ENCODE measurements at regions not wholly inside any gene's neighbourhood (a gene's known extent, or its start where the extent isn't known, plus 50 kb on each side); places are given as distances from the start of the nearest gene placed in this dataset.

DNA sequence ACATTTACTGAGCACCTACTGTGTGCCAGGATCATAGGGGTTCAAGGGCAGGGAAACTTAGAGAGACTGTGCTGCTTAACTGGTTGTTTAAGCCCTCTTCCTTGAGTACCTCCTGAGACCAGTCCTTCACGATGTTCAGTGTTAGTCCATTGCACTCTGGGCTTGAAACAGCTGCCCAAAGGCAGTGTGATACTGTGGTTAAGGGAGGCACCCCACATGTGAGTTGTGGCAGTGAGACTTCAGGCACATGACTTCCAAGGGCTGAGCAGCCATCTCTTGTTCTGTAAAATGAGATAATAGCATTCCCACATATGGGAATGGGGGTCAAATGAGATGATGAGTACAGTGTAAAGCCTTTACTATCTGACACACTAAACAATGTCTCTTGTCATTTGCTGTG lies 75.1 kb downstream of the LINGO1 start:
- no peak overlapping the region for H3K4me3 ChIP-seq (ENCODE audit: low read depth, low read length)
- TF ChIP-seq, protein P1, sequence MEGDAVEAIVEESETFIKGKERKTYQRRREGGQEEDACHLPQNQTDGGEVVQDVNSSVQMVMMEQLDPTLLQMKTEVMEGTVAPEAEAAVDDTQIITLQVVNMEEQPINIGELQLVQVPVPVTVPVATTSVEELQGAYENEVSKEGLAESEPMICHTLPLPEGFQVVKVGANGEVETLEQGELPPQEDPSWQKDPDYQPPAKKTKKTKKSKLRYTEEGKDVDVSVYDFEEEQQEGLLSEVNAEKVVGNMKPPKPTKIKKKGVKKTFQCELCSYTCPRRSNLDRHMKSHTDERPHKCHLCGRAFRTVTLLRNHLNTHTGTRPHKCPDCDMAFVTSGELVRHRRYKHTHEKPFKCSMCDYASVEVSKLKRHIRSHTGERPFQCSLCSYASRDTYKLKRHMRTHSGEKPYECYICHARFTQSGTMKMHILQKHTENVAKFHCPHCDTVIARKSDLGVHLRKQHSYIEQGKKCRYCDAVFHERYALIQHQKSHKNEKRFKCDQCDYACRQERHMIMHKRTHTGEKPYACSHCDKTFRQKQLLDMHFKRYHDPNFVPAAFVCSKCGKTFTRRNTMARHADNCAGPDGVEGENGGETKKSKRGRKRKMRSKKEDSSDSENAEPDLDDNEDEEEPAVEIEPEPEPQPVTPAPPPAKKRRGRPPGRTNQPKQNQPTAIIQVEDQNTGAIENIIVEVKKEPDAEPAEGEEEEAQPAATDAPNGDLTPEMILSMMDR (IDR thresholded peaks at IDR 0.05; ENCODE audit: low read depth, low read length): no peak

DNA sequence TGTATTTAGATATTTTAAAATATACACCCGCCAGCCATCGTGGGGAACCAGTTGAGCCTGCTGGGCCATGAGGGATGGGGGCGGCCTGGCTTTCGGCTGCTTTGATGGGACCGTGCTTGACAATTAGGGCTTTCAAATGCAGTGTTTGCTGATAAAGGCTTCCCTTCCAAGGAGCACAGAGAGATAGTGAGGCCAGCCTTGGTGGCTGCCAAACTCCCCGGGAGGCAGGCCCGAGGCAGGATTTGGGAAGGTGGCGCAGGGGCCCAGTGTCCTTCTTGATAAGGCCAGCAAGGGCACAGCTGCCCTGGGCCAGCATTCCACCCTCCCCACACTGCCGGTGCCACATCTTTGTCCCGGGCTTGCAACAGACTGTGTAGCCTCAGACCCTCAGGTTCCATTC lies 75.6 kb downstream of the LINGO1 start:
- H3K4me3 ChIP-seq (ENCODE audit: low read depth, low read length): no peak overlapping the region
- TF ChIP-seq, protein P1 (IDR thresholded peaks at IDR 0.05; ENCODE audit: low read depth, low read length): no peak

DNA sequence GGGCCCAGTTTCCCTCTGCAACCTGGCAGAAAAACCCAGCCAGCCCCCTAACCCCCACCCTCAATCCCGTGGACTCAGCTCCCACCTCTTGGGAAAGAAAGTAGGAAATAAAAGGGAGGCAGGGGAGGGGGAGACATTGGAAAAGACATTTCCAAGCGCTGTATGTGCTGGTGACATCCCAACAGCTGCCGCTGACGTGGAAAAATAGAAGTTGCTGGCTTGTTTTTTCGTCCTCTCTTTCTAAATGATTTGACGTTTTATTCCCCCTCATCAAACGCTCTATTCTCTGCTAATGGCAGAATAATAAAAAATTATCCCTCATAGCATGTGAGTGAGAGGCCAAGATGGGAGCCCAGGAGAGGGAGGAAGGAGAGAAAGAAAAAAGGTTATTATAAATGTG lies 76.1 kb downstream of the LINGO1 start:
- TF ChIP-seq, protein P1 (IDR thresholded peaks at IDR 0.05; ENCODE audit: low read depth, low read length): no peak

DNA sequence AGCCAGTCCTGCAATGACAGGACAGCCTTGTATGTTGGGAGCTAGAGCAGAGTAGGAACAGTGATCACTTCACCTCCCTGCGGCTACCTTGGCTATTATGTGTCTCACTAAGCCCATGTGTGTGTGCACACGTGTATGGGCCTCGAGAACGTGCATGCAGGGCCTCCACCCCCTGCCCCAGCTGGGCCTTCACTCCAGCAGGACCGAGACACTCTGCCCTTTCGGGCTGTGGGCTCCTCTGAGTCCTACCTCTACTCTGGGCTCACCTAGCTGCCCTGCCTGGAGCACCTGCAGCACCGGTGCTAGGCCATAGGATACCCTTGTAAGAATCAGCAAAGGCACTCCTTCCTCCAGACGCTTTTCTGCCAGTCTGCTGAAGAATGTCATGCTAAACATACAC lies 77.5 kb downstream of the LINGO1 start:
- no peak overlapping the region for H3K4me3 ChIP-seq (ENCODE audit: low read depth, low read length)
- TF ChIP-seq, protein P1 (IDR thresholded peaks at IDR 0.05; ENCODE audit: low read depth, low read length): no peak

More for the DNA sequence above, 76.1 kb downstream of the LINGO1 start:
- H3K4me3 ChIP-seq (ENCODE audit: low read depth, low read length): no peak overlapping the region

GRCh38 chr15:77554306-77555080 lies 78.2 kb downstream of the LINGO1 start:
- TF ChIP-seq, protein P1 (IDR thresholded peaks at IDR 0.05; ENCODE audit: low read depth, low read length): no peak
- H3K4me3 ChIP-seq (ENCODE audit: low read depth, low read length): no peak overlapping the region

GRCh38 chr15:77553695-77554094 lies 79.0 kb downstream of the LINGO1 start:
- TF ChIP-seq, protein P1 (IDR thresholded peaks at IDR 0.05; ENCODE audit: low read depth, low read length): no peak
- H3K4me3 ChIP-seq (ENCODE audit: low read depth, low read length): no peak overlapping the region

- no peak overlapping the region for H3K4me3 ChIP-seq (ENCODE audit: low read depth, low read length)
- TF ChIP-seq, protein P1 (IDR thresholded peaks at IDR 0.05; ENCODE audit: low read depth, low read length): no peak
Observed at GRCh38 chr15:77553257-77553656, 79.5 kb downstream of the LINGO1 start.
